Neural progenitor cell (in vitro differentiated cells): ENCODE measurements at regions not wholly inside any gene's neighbourhood (a gene's known extent, or its start where the extent isn't known, plus 50 kb on each side); places are given as distances from the start of the nearest gene placed in this dataset.

Source experiments
- EZH2 ChIP-seq: fragments of 200-600 bp; sonication (generic); IDR thresholded peaks from 2 replicates; pipeline ENCODE4 v1.6.1; 2017; ENCODE audit warnings: antibody characterized with exemption, mild to moderate bottlenecking, moderate library complexity
- EZH2phosphoT487 ChIP-seq: fragments of 200-600 bp; sonication (generic); IDR thresholded peaks from 2 replicates; pipeline ENCODE4 v1.6.1; 2017; ENCODE audit warnings: antibody characterized with exemption
- TF ChIP-seq, protein P1 (sequence below): fragments of 200-600 bp; sonication (generic); IDR thresholded peaks from 2 replicates; pipeline ENCODE4 v1.5.1; 2017; ENCODE audit warnings: antibody characterized with exemption, mild to moderate bottlenecking

DNA sequence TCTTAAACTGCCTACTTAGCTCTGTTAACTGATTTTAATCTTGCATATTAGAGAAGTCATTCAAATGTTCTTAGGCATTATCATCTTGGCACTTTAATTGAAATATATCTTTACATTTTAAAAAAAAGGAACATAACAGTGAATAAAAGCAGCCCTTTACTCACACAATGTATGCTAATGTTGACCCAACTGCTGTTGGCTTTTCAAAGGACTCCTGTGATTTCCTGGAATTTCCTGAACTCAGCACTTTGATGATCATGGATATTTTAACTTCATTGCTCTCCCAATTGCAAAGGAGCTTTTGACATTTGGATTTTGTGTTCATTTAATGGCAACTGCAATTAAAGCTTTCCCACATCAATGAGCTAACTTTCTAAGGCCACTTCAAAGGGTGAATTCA, 1230.3 kb downstream of the DIAPH3 start:
- no peak for TF ChIP-seq EZH2phosphoT487
- TF ChIP-seq, protein P1, sequence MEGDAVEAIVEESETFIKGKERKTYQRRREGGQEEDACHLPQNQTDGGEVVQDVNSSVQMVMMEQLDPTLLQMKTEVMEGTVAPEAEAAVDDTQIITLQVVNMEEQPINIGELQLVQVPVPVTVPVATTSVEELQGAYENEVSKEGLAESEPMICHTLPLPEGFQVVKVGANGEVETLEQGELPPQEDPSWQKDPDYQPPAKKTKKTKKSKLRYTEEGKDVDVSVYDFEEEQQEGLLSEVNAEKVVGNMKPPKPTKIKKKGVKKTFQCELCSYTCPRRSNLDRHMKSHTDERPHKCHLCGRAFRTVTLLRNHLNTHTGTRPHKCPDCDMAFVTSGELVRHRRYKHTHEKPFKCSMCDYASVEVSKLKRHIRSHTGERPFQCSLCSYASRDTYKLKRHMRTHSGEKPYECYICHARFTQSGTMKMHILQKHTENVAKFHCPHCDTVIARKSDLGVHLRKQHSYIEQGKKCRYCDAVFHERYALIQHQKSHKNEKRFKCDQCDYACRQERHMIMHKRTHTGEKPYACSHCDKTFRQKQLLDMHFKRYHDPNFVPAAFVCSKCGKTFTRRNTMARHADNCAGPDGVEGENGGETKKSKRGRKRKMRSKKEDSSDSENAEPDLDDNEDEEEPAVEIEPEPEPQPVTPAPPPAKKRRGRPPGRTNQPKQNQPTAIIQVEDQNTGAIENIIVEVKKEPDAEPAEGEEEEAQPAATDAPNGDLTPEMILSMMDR = no peak
- no peak for TF ChIP-seq EZH2
